K562 (cell line): ENCODE measurements at regions not wholly inside any gene's neighbourhood (a gene's known extent, or its start where the extent isn't known, plus 50 kb on each side); places are given as distances from the start of the nearest gene placed in this dataset.

Source experiments
- ATAC-seq: fragments of 200-7000 bp; cut with Tn5 transposase; 3 replicates; pipeline ENCODE4 v1.9.1; 2020; ENCODE audit warnings: moderate library complexity
- BruUV-seq: library from RNA; stranded (reverse); fragments of 400-500 nt; replicated peaks from 2 replicates; lab custom pipeline; 2021; lab: Mats Ljungman, UMichigan
- CTCF ChIA-PET: fragments of 300-600 bp; formaldehyde crosslinking; extraction: SDS; loops from one replicate; lab custom pipeline; 2021; ENCODE audit warnings: low intra/inter-chr PET ratio; lab: Yijun Ruan, JAX
- POLR2A ChIA-PET: fragments of 300-600, 350-650 bp; sonication (Branson Sonifier 250); formaldehyde crosslinking; extraction: SDS; loops from one replicate; lab custom pipeline; 2021; ENCODE audit warnings: antibody characterized with exemption, inconsistent platforms; lab: Yijun Ruan, JAX
- DNase-seq, 4 experiments: peaks; one replicate each; pipeline versions ENCODE4 v3.0.0 to v3.0.0-alpha.2; 2011 to 2018; ENCODE audit warnings: low spot score in 3 of 4, mixed read lengths in 3 of 4; ENCODE audit errors: extremely low read depth in 1 of 4
- FAIRE-seq: peaks from 2 replicates; lab custom pipeline; 2011; peaks lifted over from hg19 to GRCh38; lab: Jason Lieb, UNC
- H2AFZ ChIP-seq: 2 replicates; pipeline ENCODE4 v1.6.0; 2011; ENCODE audit warnings: low read depth, low read length, control low read depth, inconsistent platforms
- H3K27ac ChIP-seq: fragments of 200-600 bp; 3 replicates; pipeline ENCODE4 v1.8.0; 2011; ENCODE audit warnings: low read depth, mild to moderate bottlenecking, control low read depth, inconsistent platforms, low read length, moderate library complexity, mixed read lengths; ENCODE audit errors: extremely low read depth
- H3K27me3 ChIP-seq, 2 experiments: fragments of 300-600 bp in 1 of 2; 2 replicates in 1 of 2; 3 replicates in 1 of 2; pipeline versions ENCODE4 v1.6.0 to v1.8.0; 2011; ENCODE audit warnings: inconsistent platforms in 2 of 2, low read length in 2 of 2, mild to moderate bottlenecking in 1 of 2, mixed read lengths in 1 of 2, moderate library complexity in 1 of 2; ENCODE audit not compliant: control insufficient read depth in 2 of 2, insufficient read depth in 2 of 2
- H3K36me3 ChIP-seq: fragments of 300-600 bp; 3 replicates; pipeline ENCODE4 v1.8.0; 2011; ENCODE audit warnings: mild to moderate bottlenecking, low read length, inconsistent platforms; ENCODE audit not compliant: control insufficient read depth, insufficient read depth
- H3K4me1 ChIP-seq, 2 experiments: fragments of 200-600 bp in 1 of 2; replicated peaks in 1 of 2; 2 replicates in 1 of 2; 3 replicates in 1 of 2; pipeline versions ENCODE4 v1.5.1 to v1.8.0; 2011; ENCODE audit warnings: inconsistent platforms in 2 of 2, low read length in 2 of 2, mild to moderate bottlenecking in 1 of 2, mixed read lengths in 1 of 2, moderate library complexity in 1 of 2; ENCODE audit not compliant: control insufficient read depth in 2 of 2, insufficient read depth in 2 of 2
- H3K4me2 ChIP-seq: 2 replicates; pipeline ENCODE4 v1.6.1; 2011; ENCODE audit warnings: low read length, control low read depth, inconsistent platforms, mixed read lengths; ENCODE audit not compliant: insufficient read depth
- H3K4me3 ChIP-seq: fragments of 200-600 bp; sonication (generic), shearing (Covaris generic); 2 replicates; pipeline ENCODE4 v1.5.1; 2016; ENCODE audit warnings: control low read depth, inconsistent platforms
- H3K79me2 ChIP-seq: fragments of 200-600 bp; 3 replicates; pipeline ENCODE4 v1.8.0; 2011; ENCODE audit warnings: low read length, inconsistent platforms; ENCODE audit not compliant: control insufficient read depth, insufficient read depth
- H3K9ac ChIP-seq, 2 experiments: 2 replicates each; pipeline versions ENCODE4 v1.6.0 to v1.6.1; 2011; ENCODE audit warnings: low read depth in 2 of 2, low read length in 2 of 2, control low read depth in 1 of 2, inconsistent platforms in 1 of 2, mild to moderate bottlenecking in 1 of 2, mixed read lengths in 1 of 2; ENCODE audit not compliant: insufficient read depth in 1 of 2
- H3K9me1 ChIP-seq: one replicate; pipeline ENCODE4 v1.6.0; 2011; ENCODE audit warnings: inconsistent platforms, mild to moderate bottlenecking, low read length, moderate library complexity; ENCODE audit not compliant: control insufficient read depth, insufficient read depth
- H3K9me3 ChIP-seq: replicated peaks from 2 replicates; pipeline ENCODE4 v1.5.1; 2011; ENCODE audit warnings: low read depth, low read length, inconsistent platforms; ENCODE audit not compliant: control insufficient read depth, insufficient read depth
- H4K20me1 ChIP-seq: replicated peaks from 2 replicates; pipeline ENCODE4 v1.6.1; 2011; ENCODE audit warnings: low read length, inconsistent platforms, mixed read lengths; ENCODE audit not compliant: control insufficient read depth, insufficient read depth
- ILK ChIP-seq: fragments of 450-650 bp; IDR thresholded peaks from 2 replicates; pipeline ENCODE4 v1.6.1; 2016; ENCODE audit warnings: missing genetic modification characterization, low read depth, mild to moderate bottlenecking, missing compliant biosample characterization, moderate library complexity, borderline replicate concordance
- KDM1A ChIP-seq, 2 experiments: fragments of 450-650 bp; IDR thresholded peaks; 2 replicates each; pipeline ENCODE4 v1.6.1; 2016; ENCODE audit warnings: mild to moderate bottlenecking in 2 of 2
- PTTG1 ChIP-seq: fragments of 450-650 bp; IDR thresholded peaks from 2 replicates; pipeline ENCODE4 v1.6.1; 2016; ENCODE audit warnings: low read depth, mild to moderate bottlenecking, missing genetic modification characterization, missing compliant biosample characterization
- RREB1 ChIP-seq: fragments of 250-450 bp; sonication (Bioruptor Pico); IDR thresholded peaks from 2 replicates; pipeline ENCODE4 v1.4.0; 2020
- ZNF165 ChIP-seq: fragments of 250-450 bp; sonication (Bioruptor Pico); IDR thresholded peaks from 2 replicates; pipeline ENCODE4 v1.4.0; 2020; ENCODE audit warnings: borderline replicate concordance
- ZNF23 ChIP-seq: fragments of 250-450 bp; sonication (Bioruptor Pico); IDR thresholded peaks from 2 replicates; pipeline ENCODE4 v1.4.0; 2020; ENCODE audit warnings: mild to moderate bottlenecking
- ZNF668 ChIP-seq: fragments of 250-450 bp; sonication (Bioruptor Pico); IDR thresholded peaks from 2 replicates; pipeline ENCODE4 v1.8.0; 2022; ENCODE audit warnings: mild to moderate bottlenecking, inconsistent platforms
- WGBS: fragments of 100-300 bp; shearing (Covaris generic); methylation state at CpG from one replicate; pipeline ENCODE4 v1.1.6; 2016; ENCODE audit warnings: low coverage, mixed read lengths; ENCODE audit not compliant: insufficient coverage; ENCODE audit errors: missing lambda C conversion rate; 5-methylcytosine and 5-hydroxymethylcytosine counted together
- in situ Hi-C: fragments of 300-500 bp; cut with MboI; formaldehyde crosslinking; loops from 4 replicates; pipeline ENCODE4 v1.15.0; 2018; ENCODE audit warnings: inconsistent platforms, mixed read lengths
- intact Hi-C: fragments of 100-400 bp; cut with micrococcal nuclease; formaldehyde crosslinking; loops from 2 replicates; pipeline ENCODE4 v1.14.2; 2022

- TF ChIP-seq ZNF23 (CRISPR knock-in tag) = no peak
- TF ChIP-seq, all 486 proteins: peak for 0
- in situ Hi-C loops (no loop called here), intact Hi-C loops (no loop called here)
- H3K4me3 ChIP-seq = no peak overlapping the region
- no peak overlapping the region for H3K9ac ChIP-seq
- no peaks in the 10 kb centered on the region for H3K9me3 ChIP-seq
- no peaks in the 10 kb centered on the region for H3K9me1 ChIP-seq
- H3K27me3 ChIP-seq = no peaks in the 10 kb centered on the region
- ChIA-PET POLR2A (no interaction called here), CTCF (no interaction called here)
- no peak overlapping the region for H3K27ac ChIP-seq
- H4K20me1 ChIP-seq = no peaks in the 10 kb centered on the region
- no peaks in the 10 kb centered on the region for H3K79me2 ChIP-seq
- ATAC-seq (no peak), DNase-seq (no peak), FAIRE-seq (no peak)
- no peaks in the 10 kb centered on the region for H3K36me3 ChIP-seq
- no peak overlapping the region for H3K4me2 ChIP-seq
- no TSS peak for BruUV-seq
- no peaks in the 10 kb centered on the region for H3K4me1 ChIP-seq
- H2AFZ ChIP-seq = no peak overlapping the region
Measured at GRCh38 chr7:109695419-109695818, 1125.7 kb downstream of the DNAJB9 start.

GRCh38 chr7:109696723-109697122 lies 1127.0 kb downstream of the DNAJB9 start:
- FAIRE-seq (no peak), DNase-seq (no peak), ATAC-seq (no peak)
- no peak overlapping the region for H3K4me2 ChIP-seq
- in situ Hi-C loops (no loop called here), intact Hi-C loops (no loop called here)
- H4K20me1 ChIP-seq = no peaks in the 10 kb centered on the region
- ChIA-PET CTCF (no interaction called here), POLR2A (no interaction called here)
- no peaks in the 10 kb centered on the region for H3K9me1 ChIP-seq
- no peak overlapping the region for H3K9ac ChIP-seq
- no TSS peak for BruUV-seq
- no peaks in the 10 kb centered on the region for H3K36me3 ChIP-seq
- no peak overlapping the region for H3K4me3 ChIP-seq
- H3K79me2 ChIP-seq = no peaks in the 10 kb centered on the region
- H3K9me3 ChIP-seq = no peaks in the 10 kb centered on the region
- no peak overlapping the region for H2AFZ ChIP-seq
- no peaks in the 10 kb centered on the region for H3K27me3 ChIP-seq
- no peak overlapping the region for H3K27ac ChIP-seq
- WGBS = 0% methylated on average over 1 of the region's 1 CpG
- H3K4me1 ChIP-seq = no peaks in the 10 kb centered on the region
- TF ChIP-seq ZNF165 (CRISPR knock-in tag) (no peak), ILK (tag) (no peak), ZNF668 (no peak), RREB1 (no peak), KDM1A (IDR thresholded peaks at IDR 0.05) (no peak), PTTG1 (tag) (no peak)
